ENCODE measurements at regions not wholly inside any gene's neighbourhood (a gene's known extent, or its start where the extent isn't known, plus 50 kb on each side); places are given as distances from the start of the nearest gene placed in this dataset.
"Not testable (repeated sequence)": the region's sequence is repeated elsewhere in the genome, so short reads cannot be mapped to it uniquely, and the experiment has no call there.

- TF ChIP-seq CTCF, POLR2A (IDR thresholded peaks at IDR 0.05): not testable (repeated sequence)
Observed at GRCh38 chr3:125918866-125919265, 50.1 kb upstream of the ROPN1B start.

Data from heart left ventricle (tissue), 13 donors.